Colonic mucosa (tissue), 4 donors: ENCODE measurements at regions not wholly inside any gene's neighbourhood (a gene's known extent, or its start where the extent isn't known, plus 50 kb on each side); places are given as distances from the start of the nearest gene placed in this dataset.

Experiments
- DNase-seq: peaks from one replicate; pipeline ENCODE4 v3.0.0-alpha.2; 2020
- H3K27ac ChIP-seq: fragments of 200-600 bp; one replicate; pipeline ENCODE4 v1.8.0; 2021
- H3K27me3 ChIP-seq: fragments of 200-600 bp; one replicate; pipeline ENCODE4 v1.8.0; 2021
- H3K36me3 ChIP-seq: fragments of 200-600 bp; one replicate; pipeline ENCODE4 v1.8.0; 2021
- H3K4me1 ChIP-seq: fragments of 200-600 bp; one replicate; pipeline ENCODE4 v1.8.0; 2021; ENCODE audit warnings: mild to moderate bottlenecking
- H3K4me3 ChIP-seq: fragments of 200-600 bp; one replicate; pipeline ENCODE4 v1.8.0; 2021
- H3K9ac ChIP-seq, 2 donors: one replicate each; pipeline ENCODE4 v1.7.0; 2013; ENCODE audit warnings: control low read depth in 2 of 2, low read depth in 2 of 2, low read length in 2 of 2
- H3K9me3 ChIP-seq: fragments of 200-600 bp; one replicate; pipeline ENCODE4 v1.8.0; 2021
- CTCF ChIP-seq: fragments of 200-600 bp; IDR thresholded peaks from one replicate; pipeline ENCODE4 v1.8.0; 2022; ENCODE audit warnings: antibody characterized with exemption, mild to moderate bottlenecking
- intact Hi-C: fragments of 100-400 bp; cut with DNase I; formaldehyde crosslinking; loops from one replicate; pipeline ENCODE4 v1.14.1; 2022
- donor health status: healthy.
- donor health status: DM: no; HTN: no; CAD: no.
- donor health status: DM: no; HTN: no; CAD: no.

GRCh38 chr17:33377837-33378595, 84.9 kb upstream of the ASIC2 start:
- H3K4me3 ChIP-seq: no peak overlapping the region
- no peak for DNase-seq
- TF ChIP-seq CTCF: no peak
- H3K9ac ChIP-seq: no peak overlapping the region
- intact Hi-C loops: no loop called here
- H3K9me3 ChIP-seq: no peaks in the 10 kb centered on the region
- no peaks in the 10 kb centered on the region for H3K4me1 ChIP-seq
- no peak overlapping the region for H3K27ac ChIP-seq
- no peaks in the 10 kb centered on the region for H3K36me3 ChIP-seq
- H3K27me3 ChIP-seq: no peaks in the 10 kb centered on the region

- Histone ChIP-seq H3K9ac (no peak overlapping the region), H3K4me1 (no peaks in the 10 kb centered on the region), H3K27me3 (no peaks in the 10 kb centered on the region), H3K9me3 (no peaks in the 10 kb centered on the region), H3K4me3 (no peak overlapping the region), H3K27ac (no peak overlapping the region), H3K36me3 (no peaks in the 10 kb centered on the region)
- DNase-seq: no peak
- no peak for TF ChIP-seq CTCF
- intact Hi-C loops: no loop called here
Observed at GRCh38 chr17:33381201-33381600, 88.1 kb upstream of the ASIC2 start.

GRCh38 chr17:33383488-33384023, 90.5 kb upstream of the ASIC2 start:
- DNase-seq: no peak
- intact Hi-C loops: no loop called here
- H3K27me3 ChIP-seq: no peaks in the 10 kb centered on the region
- no peaks in the 10 kb centered on the region for H3K9me3 ChIP-seq
- no peak for TF ChIP-seq CTCF
- H3K4me3 ChIP-seq: no peak overlapping the region
- H3K4me1 ChIP-seq: no peaks in the 10 kb centered on the region
- H3K36me3 ChIP-seq: no peaks in the 10 kb centered on the region
- no peak overlapping the region for H3K9ac ChIP-seq
- H3K27ac ChIP-seq: no peak overlapping the region

- Histone ChIP-seq H3K4me3 (no peak overlapping the region), H3K36me3 (no peaks in the 10 kb centered on the region), H3K9ac (no peak overlapping the region), H3K4me1 (no peaks in the 10 kb centered on the region), H3K27me3 (no peaks in the 10 kb centered on the region), H3K9me3 (no peaks in the 10 kb centered on the region), H3K27ac (no peak overlapping the region)
- no peak for TF ChIP-seq CTCF
- intact Hi-C loops: no loop called here
- no peak for DNase-seq
Observed at GRCh38 chr17:33385133-33385532, 92.0 kb upstream of the ASIC2 start.

GRCh38 chr17:33385713-33386112, 92.6 kb upstream of the ASIC2 start:
- no peak for TF ChIP-seq CTCF
- Histone ChIP-seq H3K4me3 (no peak overlapping the region), H3K36me3 (no peaks in the 10 kb centered on the region), H3K9me3 (no peaks in the 10 kb centered on the region), H3K27me3 (no peaks in the 10 kb centered on the region), H3K9ac (no peak overlapping the region), H3K4me1 (no peaks in the 10 kb centered on the region), H3K27ac (no peak overlapping the region)
- DNase-seq: no peak
- intact Hi-C loops: no loop called here
